ENCODE measurements at regions not wholly inside any gene's neighbourhood (a gene's known extent, or its start where the extent isn't known, plus 50 kb on each side); places are given as distances from the start of the nearest gene placed in this dataset.

DNA sequence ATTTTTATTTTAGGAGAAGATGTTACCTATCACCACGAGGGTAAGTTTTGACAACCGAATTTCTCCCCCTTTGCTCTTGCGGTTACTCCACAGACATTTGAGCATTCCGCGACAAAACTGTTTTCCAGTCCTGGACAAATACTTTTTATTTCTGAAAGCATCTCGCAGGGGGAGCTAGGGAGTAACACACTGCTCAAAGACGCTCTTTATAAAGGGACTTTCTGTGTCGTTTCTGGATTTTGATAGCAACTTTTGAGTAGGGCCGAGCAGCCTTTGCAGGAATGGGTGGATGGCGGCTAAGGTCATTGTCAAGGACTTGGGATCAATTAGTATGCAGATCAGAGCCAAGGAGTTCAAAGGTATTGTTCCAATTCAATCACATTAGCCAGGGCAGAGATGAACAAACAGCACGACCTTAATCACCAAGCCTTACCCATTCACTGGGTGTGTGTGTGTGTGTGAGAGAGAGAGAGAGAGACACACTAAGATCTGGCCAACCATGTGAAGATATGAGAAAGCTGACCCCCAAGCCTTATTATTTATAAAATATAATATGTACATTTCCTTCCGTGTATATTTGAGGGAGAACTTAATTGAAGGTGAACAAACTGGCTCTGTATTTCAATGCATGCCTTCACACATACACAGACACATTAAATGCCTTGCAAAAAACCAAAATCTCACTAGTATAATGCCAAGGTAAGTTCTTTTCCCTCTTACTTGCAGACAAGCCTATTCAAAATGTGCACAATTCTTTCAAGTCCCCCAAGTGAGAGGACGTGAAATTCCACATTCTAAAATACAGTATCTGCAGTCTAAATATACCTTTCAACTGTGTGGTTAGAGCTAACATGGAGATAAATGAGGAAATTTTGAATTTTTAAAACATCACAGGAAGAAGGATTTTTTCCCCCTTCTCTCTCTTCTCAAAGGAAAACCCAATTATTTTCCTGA is 613.8 kb downstream of the VRK1 start:
- TF ChIP-seq EZH2phosphoT487 (IDR thresholded peaks at IDR 0.05; ENCODE audit: low read depth, severe bottlenecking, unreplicated experiment): no peak
- peak; percentile 47 for TF ChIP-seq EZH2 (IDR thresholded peaks at IDR 0.05; ENCODE audit: borderline replicate concordance)
- TF ChIP-seq CTCF (IDR thresholded peaks at IDR 0.05; ENCODE audit: poor library complexity): peak; percentile 24
- Histone ChIP-seq H3K36me3 (replicated peaks; ENCODE audit: insufficient read depth, low read depth) (no peaks in the 10 kb centered on the region), H3K9me2 (replicated peaks; ENCODE audit: insufficient read depth) (no peaks in the 10 kb centered on the region), H2AFZ (no peak overlapping the region), H3K79me2 (no peaks in the 10 kb centered on the region), H3K27me3 (peaks cover 63% of the 10 kb centered on the region), H3K4me1 (ENCODE audit: insufficient read depth) (peaks cover 10% of the 10 kb centered on the region), H4K20me1 (ENCODE audit: insufficient read depth, poor library complexity, severe bottlenecking) (no peaks in the 10 kb centered on the region), H3K9me3 (ENCODE audit: low read depth) (no peaks in the 10 kb centered on the region), H3K4me2 (no peak overlapping the region), H3K27ac (no peak overlapping the region), H3K4me3 (no peak overlapping the region)
- DNase-seq (ENCODE audit: low spot score): no peak
- WGBS (ENCODE audit: low lambda C conversion rate, missing lambda C conversion rate): 36% methylated on average over 13 of the region's 13 CpGs

DNA sequence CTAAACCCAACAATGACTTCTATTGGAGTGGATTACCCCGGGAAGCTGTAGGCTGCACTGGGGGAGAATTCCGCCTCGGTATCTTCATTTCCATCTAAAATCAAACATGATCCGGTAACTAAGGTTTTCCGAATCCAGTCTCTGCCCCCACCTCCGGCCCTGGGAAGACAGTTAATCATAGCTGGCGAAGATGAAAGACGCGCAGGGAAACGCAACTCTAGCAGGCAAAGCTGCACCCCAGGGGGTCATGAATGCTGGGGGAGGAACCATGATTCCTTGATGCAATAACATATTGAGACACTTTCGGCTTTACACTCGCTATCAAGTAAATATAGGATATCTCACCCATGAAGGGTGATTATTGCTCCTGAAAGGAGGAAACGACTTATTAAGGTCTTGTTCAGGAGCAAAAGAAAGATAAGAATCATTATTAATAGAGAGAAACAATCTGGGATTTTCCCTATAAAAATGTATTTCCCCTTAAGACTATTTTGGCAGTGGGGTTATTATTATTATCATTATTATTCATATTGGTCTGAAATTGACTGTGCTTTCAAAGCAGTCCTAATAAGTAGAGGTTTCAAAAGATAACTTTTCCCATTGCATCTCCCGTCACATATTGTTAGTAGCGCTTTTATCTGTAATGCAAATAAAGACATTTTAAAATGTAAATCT is 614.9 kb downstream of the VRK1 start:
- Histone ChIP-seq H3K4me2 (peak overlapping the region; percentile 17), H3K36me3 (replicated peaks; ENCODE audit: insufficient read depth, low read depth) (no peaks in the 10 kb centered on the region), H3K9me3 (ENCODE audit: low read depth) (no peaks in the 10 kb centered on the region), H3K4me1 (ENCODE audit: insufficient read depth) (peaks cover 10% of the 10 kb centered on the region), H3K4me3 (no peak overlapping the region), H4K20me1 (ENCODE audit: insufficient read depth, poor library complexity, severe bottlenecking) (no peaks in the 10 kb centered on the region), H3K9me2 (replicated peaks; ENCODE audit: insufficient read depth) (no peaks in the 10 kb centered on the region), H3K79me2 (no peaks in the 10 kb centered on the region), H2AFZ (no peak overlapping the region), H3K27me3 (peaks cover 71% of the 10 kb centered on the region), H3K27ac (no peak overlapping the region)
- no peak for TF ChIP-seq EZH2 (IDR thresholded peaks at IDR 0.05; ENCODE audit: borderline replicate concordance)
- no peak for TF ChIP-seq EZH2phosphoT487 (IDR thresholded peaks at IDR 0.05; ENCODE audit: low read depth, severe bottlenecking, unreplicated experiment)
- no peak for TF ChIP-seq CTCF (IDR thresholded peaks at IDR 0.05; ENCODE audit: poor library complexity)
- 5% methylated on average over 15 of the region's 15 CpGs for whole genome bisulfite sequencing (ENCODE audit: low lambda C conversion rate, missing lambda C conversion rate)
- DNase-seq (ENCODE audit: low spot score): no peak

DNA sequence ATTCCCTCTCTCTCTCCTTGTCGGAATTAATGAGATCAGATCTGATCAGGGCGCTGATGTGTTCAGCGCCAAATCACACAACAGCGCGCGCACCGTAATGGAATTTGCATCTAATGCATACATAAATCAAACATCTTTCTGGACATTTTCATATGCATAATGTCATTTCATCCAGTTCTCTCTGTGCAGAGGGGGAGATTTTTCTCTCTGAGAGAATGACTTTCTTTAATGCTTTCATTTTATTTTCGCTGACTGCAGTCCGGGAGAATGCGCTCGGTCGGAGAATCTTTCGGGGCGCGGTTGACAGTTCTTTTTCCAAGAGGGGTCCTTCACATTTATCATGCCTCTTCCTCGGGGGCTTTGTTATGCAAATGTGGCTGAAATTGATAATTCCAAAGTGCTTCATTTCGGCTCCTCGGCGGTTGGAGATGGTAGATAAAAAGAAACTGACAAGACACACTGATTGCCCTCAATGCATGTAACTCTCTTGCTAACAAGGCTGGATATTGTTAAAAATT is 615.9 kb downstream of the VRK1 start:
- peak overlapping the region; percentile 87 for H3K4me2 ChIP-seq
- H3K9me3 ChIP-seq (ENCODE audit: low read depth): no peaks in the 10 kb centered on the region
- no peaks in the 10 kb centered on the region for H3K79me2 ChIP-seq
- H3K27ac ChIP-seq: no peak overlapping the region
- peak overlapping the region; percentile 44 for H2AFZ ChIP-seq
- peaks cover 71% of the 10 kb centered on the region for H3K27me3 ChIP-seq
- TF ChIP-seq EZH2phosphoT487 (IDR thresholded peaks at IDR 0.05; ENCODE audit: low read depth, severe bottlenecking, unreplicated experiment) (no peak), EZH2 (IDR thresholded peaks at IDR 0.05; ENCODE audit: borderline replicate concordance) (peak; percentile 88), CTCF (IDR thresholded peaks at IDR 0.05; ENCODE audit: poor library complexity) (no peak)
- H4K20me1 ChIP-seq (ENCODE audit: insufficient read depth, poor library complexity, severe bottlenecking): no peaks in the 10 kb centered on the region
- H3K36me3 ChIP-seq (replicated peaks; ENCODE audit: insufficient read depth, low read depth): no peaks in the 10 kb centered on the region
- H3K4me3 ChIP-seq: peak overlapping the region; percentile 44
- 3% methylated on average over 19 of the region's 19 CpGs for WGBS (ENCODE audit: low lambda C conversion rate, missing lambda C conversion rate)
- H3K9me2 ChIP-seq (replicated peaks; ENCODE audit: insufficient read depth): no peaks in the 10 kb centered on the region
- no peak for DNase-seq (ENCODE audit: low spot score)
- H3K4me1 ChIP-seq (ENCODE audit: insufficient read depth): peaks cover 10% of the 10 kb centered on the region
